ENCODE measurements at regions not wholly inside any gene's neighbourhood (a gene's known extent, or its start where the extent isn't known, plus 50 kb on each side); places are given as distances from the start of the nearest gene placed in this dataset.

- H3K27me3 ChIP-seq (ENCODE audit: insufficient read depth, low read depth, low read length): no peaks in the 10 kb centered on the region
- no peaks in the 10 kb centered on the region for H4K20me1 ChIP-seq (ENCODE audit: insufficient read depth)
- H3K9ac ChIP-seq (ENCODE audit: low read length): no peak overlapping the region
- no peaks in the 10 kb centered on the region for H3K9me2 ChIP-seq (ENCODE audit: insufficient read depth, low read length)
- no peaks in the 10 kb centered on the region for H3F3A ChIP-seq (ENCODE audit: insufficient read depth, low read length, poor library complexity, severe bottlenecking)
- no peak overlapping the region for H3K27ac ChIP-seq (ENCODE audit: low read length)
- H3K9me3 ChIP-seq (ENCODE audit: low read length): no peaks in the 10 kb centered on the region
- H3K79me2 ChIP-seq (replicated peaks; ENCODE audit: insufficient read depth, low read length): no peaks in the 10 kb centered on the region
- H3K4me3 ChIP-seq (ENCODE audit: low read length): no peak overlapping the region
- TF ChIP-seq CTCF (IDR thresholded peaks at IDR 0.05; ENCODE audit: poor library complexity, severe bottlenecking): no peak
- TF ChIP-seq REST (IDR thresholded peaks at IDR 0.05; ENCODE audit: borderline replicate concordance): no peak
- TF ChIP-seq POLR2AphosphoS5 (IDR thresholded peaks at IDR 0.05): no peak
- no peak for TF ChIP-seq SMC3 (conservative IDR thresholded peaks at IDR 0.05; ENCODE audit: poor library complexity)
- no peak for TF ChIP-seq EZH2 (IDR thresholded peaks at IDR 0.05; ENCODE audit: borderline replicate concordance, insufficient read depth, low read length, poor library complexity, severe bottlenecking)
- no peak overlapping the region for H2AFZ ChIP-seq (ENCODE audit: low read depth, low read length)
- no peaks in the 10 kb centered on the region for H3K36me3 ChIP-seq (ENCODE audit: insufficient read depth, low read length)
- no peak overlapping the region for H3K4me2 ChIP-seq (ENCODE audit: low read length)
These were observed 283.3 kb upstream of the DKK2 start for GRCh38 chr4:107319386-107319785.

GRCh38 chr4:107318078-107318477 is 282.0 kb upstream of the DKK2 start:
- Histone ChIP-seq H3K27me3 (ENCODE audit: insufficient read depth, low read depth, low read length) (no peaks in the 10 kb centered on the region), H3K36me3 (ENCODE audit: insufficient read depth, low read length) (no peaks in the 10 kb centered on the region), H3K4me2 (ENCODE audit: low read length) (no peak overlapping the region), H3K27ac (ENCODE audit: low read length) (no peak overlapping the region), H3K9me2 (ENCODE audit: insufficient read depth, low read length) (no peaks in the 10 kb centered on the region), H2AFZ (ENCODE audit: low read depth, low read length) (no peak overlapping the region), H4K20me1 (ENCODE audit: insufficient read depth) (no peaks in the 10 kb centered on the region), H3F3A (ENCODE audit: insufficient read depth, low read length, poor library complexity, severe bottlenecking) (no peaks in the 10 kb centered on the region), H3K9ac (ENCODE audit: low read length) (no peak overlapping the region), H3K9me3 (ENCODE audit: low read length) (no peaks in the 10 kb centered on the region), H3K79me2 (replicated peaks; ENCODE audit: insufficient read depth, low read length) (no peaks in the 10 kb centered on the region), H3K4me3 (ENCODE audit: low read length) (no peak overlapping the region)
- TF ChIP-seq CTCF (IDR thresholded peaks at IDR 0.05; ENCODE audit: poor library complexity, severe bottlenecking) (no peak), TAF1 (IDR thresholded peaks at IDR 0.05; ENCODE audit: low read depth) (no peak), POLR2AphosphoS5 (IDR thresholded peaks at IDR 0.05) (no peak)

- Histone ChIP-seq H3K9me3 (ENCODE audit: low read length) (no peaks in the 10 kb centered on the region), H4K20me1 (ENCODE audit: insufficient read depth) (no peaks in the 10 kb centered on the region), H3K27me3 (ENCODE audit: insufficient read depth, low read depth, low read length) (no peaks in the 10 kb centered on the region), H3K4me2 (ENCODE audit: low read length) (no peak overlapping the region), H3F3A (ENCODE audit: insufficient read depth, low read length, poor library complexity, severe bottlenecking) (no peaks in the 10 kb centered on the region), H2AFZ (ENCODE audit: low read depth, low read length) (no peak overlapping the region), H3K9ac (ENCODE audit: low read length) (no peak overlapping the region), H3K4me3 (ENCODE audit: low read length) (no peak overlapping the region), H3K79me2 (replicated peaks; ENCODE audit: insufficient read depth, low read length) (no peaks in the 10 kb centered on the region), H3K9me2 (ENCODE audit: insufficient read depth, low read length) (no peaks in the 10 kb centered on the region), H3K27ac (ENCODE audit: low read length) (no peak overlapping the region), H3K36me3 (ENCODE audit: insufficient read depth, low read length) (no peaks in the 10 kb centered on the region)
- no peak for TF ChIP-seq EZH2 (IDR thresholded peaks at IDR 0.05; ENCODE audit: borderline replicate concordance, insufficient read depth, low read length, poor library complexity, severe bottlenecking)
- no peak for TF ChIP-seq REST (IDR thresholded peaks at IDR 0.05; ENCODE audit: borderline replicate concordance)
- no peak for TF ChIP-seq POLR2AphosphoS5 (IDR thresholded peaks at IDR 0.05)
- TF ChIP-seq MXI1 (conservative IDR thresholded peaks at IDR 0.05; ENCODE audit: poor library complexity, severe bottlenecking): no peak
- no peak for TF ChIP-seq CTCF (IDR thresholded peaks at IDR 0.05; ENCODE audit: poor library complexity, severe bottlenecking)
- no peak for TF ChIP-seq RAD21 (conservative IDR thresholded peaks at IDR 0.05)
- TF ChIP-seq TAF1 (IDR thresholded peaks at IDR 0.05; ENCODE audit: low read depth): no peak
- no peak for TF ChIP-seq SMC3 (conservative IDR thresholded peaks at IDR 0.05; ENCODE audit: poor library complexity)
These were observed 281.5 kb upstream of the DKK2 start for GRCh38 chr4:107317611-107318010.

Data from neural cell (in vitro differentiated cells).